Fibroblast of lung (primary cell): ENCODE measurements at regions not wholly inside any gene's neighbourhood (a gene's known extent, or its start where the extent isn't known, plus 50 kb on each side); places are given as distances from the start of the nearest gene placed in this dataset.

ENCODE experiments used
- EZH2 ChIP-seq: IDR thresholded peaks from 2 replicates; pipeline ENCODE4 v1.5.1; 2012; ENCODE audit warnings: low read length, control low read depth, mild to moderate bottlenecking; ENCODE audit errors: missing control alignments
- TF ChIP-seq, protein P1 (sequence below), 2 donors: IDR thresholded peaks in 1 of 2; conservative IDR thresholded peaks in 1 of 2; 1 replicate in 1 of 2; 2 replicates in 1 of 2; pipeline ENCODE4 v1.5.1; 2011 to 2012; ENCODE audit warnings: low read length in 2 of 2, control low read depth in 1 of 2, inconsistent platforms in 1 of 2, low read depth in 1 of 2, mild to moderate bottlenecking in 1 of 2

DNA sequence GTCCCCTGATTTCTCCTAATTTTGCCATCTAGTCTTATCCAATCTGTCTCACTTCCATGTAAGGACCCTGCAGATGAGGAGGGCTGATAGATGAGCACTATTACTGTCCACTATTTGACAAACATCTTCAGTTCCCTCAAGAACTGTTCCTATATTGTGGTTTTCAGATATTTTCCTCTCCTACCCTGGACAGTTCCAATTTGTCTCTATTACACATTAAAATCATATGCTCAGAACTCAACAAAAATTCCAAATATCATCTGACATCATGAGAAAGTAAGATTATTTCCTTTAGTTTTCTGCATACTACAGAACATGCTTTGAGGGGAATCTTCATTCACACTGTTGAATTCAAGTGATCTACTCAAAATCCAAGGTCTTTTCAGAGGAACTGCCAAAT lies 265.6 kb upstream of the ARID1B start:
- TF ChIP-seq, protein P1, sequence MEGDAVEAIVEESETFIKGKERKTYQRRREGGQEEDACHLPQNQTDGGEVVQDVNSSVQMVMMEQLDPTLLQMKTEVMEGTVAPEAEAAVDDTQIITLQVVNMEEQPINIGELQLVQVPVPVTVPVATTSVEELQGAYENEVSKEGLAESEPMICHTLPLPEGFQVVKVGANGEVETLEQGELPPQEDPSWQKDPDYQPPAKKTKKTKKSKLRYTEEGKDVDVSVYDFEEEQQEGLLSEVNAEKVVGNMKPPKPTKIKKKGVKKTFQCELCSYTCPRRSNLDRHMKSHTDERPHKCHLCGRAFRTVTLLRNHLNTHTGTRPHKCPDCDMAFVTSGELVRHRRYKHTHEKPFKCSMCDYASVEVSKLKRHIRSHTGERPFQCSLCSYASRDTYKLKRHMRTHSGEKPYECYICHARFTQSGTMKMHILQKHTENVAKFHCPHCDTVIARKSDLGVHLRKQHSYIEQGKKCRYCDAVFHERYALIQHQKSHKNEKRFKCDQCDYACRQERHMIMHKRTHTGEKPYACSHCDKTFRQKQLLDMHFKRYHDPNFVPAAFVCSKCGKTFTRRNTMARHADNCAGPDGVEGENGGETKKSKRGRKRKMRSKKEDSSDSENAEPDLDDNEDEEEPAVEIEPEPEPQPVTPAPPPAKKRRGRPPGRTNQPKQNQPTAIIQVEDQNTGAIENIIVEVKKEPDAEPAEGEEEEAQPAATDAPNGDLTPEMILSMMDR (conservative IDR thresholded peaks at IDR 0.05 in 1 of 2, IDR thresholded peaks at IDR 0.05 in 1 of 2; ENCODE audit: low read depth in 1 of 2, low read length in 2 of 2), result no peak
- TF ChIP-seq EZH2, result no peak
